HG03159 (cell line): ENCODE measurements at regions not wholly inside any gene's neighbourhood (a gene's known extent, or its start where the extent isn't known, plus 50 kb on each side); places are given as distances from the start of the nearest gene placed in this dataset.

ENCODE experiments used
- ATAC-seq: cut with Tn5 transposase; IDR thresholded peaks from one replicate; pipeline ENCODE4 v1.9.1; 2021; ENCODE audit warnings: mild to moderate bottlenecking, moderate library complexity; ENCODE audit not compliant: unreplicated experiment

DNA sequence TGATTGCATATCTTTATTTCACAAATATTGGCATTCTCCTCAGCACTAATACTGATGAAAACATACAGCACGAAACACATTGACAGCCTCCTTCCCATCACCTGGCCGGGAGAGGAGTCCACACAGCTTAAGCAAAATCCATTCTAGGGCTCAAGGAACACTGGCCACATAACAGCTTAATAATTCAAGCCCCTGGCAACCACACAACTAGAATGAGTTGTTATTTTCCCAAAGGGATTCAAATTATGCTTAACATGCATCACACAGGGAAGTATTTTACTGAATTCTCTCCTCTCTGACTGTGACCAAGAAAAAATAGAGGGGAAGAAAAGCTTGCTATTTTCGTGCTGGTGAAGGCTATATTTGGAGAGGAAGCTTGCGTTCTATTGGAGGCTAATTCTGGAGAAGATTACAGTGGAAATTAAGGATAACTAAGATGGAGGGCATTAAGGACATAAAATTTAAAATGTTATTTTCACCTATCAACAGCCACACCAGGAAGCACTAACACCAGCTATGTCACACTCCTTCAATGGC lies 198.5 kb downstream of the ADGRG6 start:
- no peak for ATAC-seq

DNA sequence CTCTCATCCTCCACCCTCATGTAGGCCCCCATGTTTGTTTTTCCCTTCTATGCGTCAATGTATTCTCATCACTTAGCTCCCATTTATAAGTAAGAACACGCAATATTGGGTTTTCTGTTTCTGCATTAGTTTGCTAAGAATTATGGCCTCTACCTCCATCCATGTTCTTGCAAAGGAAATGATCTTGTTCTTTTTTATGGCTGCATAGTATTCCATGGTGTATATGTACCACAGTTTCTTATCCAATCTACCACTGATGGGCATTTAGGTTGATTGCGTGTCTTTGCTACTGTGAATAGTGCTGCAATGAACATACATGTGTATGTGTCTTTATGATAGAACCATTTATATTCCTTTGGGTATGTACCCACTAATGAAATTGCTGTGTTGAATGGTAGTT lies 200.0 kb downstream of the ADGRG6 start:
- ATAC-seq: no peak

DNA sequence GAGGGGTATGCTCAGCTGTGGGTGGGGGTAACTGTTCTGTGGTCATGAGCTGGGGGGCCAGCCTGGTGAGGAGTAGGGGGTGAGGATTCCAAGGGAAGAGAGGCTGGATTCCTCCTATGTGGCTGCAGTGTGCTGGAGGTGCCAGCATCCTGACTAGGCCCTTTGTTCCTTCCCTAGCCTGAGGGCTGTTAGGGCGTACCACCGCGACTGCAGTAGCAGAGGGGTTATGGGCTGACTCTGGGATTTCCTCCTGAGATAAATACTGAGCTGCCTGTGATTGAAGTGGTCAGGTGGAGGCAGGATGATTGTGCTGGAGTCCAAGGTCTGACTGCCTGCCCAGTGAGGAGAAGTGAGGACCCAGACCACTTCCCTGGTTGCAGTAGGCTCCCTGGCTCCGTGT lies 205.3 kb downstream of the ADGRG6 start:
- ATAC-seq: no peak

DNA sequence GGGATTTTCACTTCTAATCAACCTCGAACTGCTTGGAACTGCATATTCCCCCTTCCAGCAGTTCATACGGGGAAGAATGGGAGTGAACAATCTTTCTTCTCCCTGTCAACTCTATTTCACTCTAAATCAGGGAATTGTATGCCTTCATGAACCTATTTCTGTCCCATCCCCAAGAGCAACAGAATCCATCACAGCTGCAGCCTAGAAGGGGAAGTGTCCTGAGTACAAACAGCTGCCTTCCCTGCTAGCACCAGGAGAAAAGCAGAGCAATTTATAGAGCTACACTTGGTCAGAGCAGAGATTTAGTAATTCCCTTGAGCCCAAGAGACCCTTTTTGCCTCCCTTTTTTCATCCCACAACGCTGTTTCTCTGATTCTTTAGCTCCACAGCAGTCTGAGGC lies 208.4 kb downstream of the ADGRG6 start:
- ATAC-seq: no peak

DNA sequence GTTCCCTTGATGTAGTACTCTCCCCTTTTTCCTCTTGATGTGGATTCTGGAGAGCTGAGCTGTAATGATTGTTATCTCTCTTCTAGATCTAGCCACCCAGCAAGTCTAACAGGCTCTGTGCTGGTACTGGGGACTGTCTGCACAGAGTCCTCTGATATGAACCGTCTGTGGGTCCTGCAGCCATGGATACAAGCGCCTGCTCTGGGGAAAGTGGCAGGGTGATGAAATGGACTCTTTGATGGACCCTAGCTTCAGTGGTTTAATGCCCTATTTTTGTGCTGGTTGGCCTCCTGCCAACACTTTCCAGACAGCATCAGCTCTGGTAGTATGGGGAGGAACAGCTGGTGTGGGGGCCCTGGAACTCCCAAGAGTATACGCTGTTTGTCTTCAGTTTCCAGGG lies 216.3 kb downstream of the ADGRG6 start:
- no peak for ATAC-seq

DNA sequence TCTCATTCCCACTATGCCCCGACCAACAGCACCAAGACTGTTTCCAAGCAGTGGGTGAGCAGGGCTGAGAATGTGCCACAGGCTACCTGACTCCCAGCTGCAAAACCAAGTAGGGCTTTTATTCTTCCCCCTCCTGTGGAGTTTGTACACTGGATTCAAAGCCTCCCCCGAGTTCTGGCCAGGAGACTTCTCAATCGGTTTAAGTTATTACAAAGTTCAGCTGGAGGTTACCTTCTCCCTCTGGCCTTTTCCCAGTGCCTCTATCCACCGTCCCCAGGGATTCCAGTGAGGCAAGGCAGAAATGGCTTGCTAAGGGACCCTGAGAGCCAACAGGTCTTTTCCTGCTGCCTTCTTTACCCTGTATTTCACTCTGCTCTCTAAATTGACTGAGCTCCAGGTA lies 217.0 kb downstream of the ADGRG6 start:
- ATAC-seq: no peak

DNA sequence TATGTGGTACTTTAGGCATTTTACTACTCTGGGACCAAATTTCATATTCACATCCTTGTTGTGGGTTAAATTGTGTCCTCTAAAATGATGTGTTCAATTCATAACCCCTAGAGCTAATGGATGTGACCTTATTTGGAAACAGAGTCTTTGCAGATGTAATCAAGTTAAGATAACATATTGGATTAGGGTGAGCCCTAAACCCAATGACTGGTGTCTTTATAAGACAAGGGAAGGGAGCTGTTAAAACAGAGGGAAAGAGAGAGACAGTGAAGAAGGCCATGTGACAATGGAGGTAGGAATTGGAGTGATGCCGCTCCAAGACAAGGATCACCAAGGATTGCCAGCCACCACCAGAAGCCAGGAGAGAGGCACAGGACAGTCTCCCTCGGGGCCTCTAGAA lies 220.0 kb downstream of the ADGRG6 start:
- no peak for ATAC-seq

DNA sequence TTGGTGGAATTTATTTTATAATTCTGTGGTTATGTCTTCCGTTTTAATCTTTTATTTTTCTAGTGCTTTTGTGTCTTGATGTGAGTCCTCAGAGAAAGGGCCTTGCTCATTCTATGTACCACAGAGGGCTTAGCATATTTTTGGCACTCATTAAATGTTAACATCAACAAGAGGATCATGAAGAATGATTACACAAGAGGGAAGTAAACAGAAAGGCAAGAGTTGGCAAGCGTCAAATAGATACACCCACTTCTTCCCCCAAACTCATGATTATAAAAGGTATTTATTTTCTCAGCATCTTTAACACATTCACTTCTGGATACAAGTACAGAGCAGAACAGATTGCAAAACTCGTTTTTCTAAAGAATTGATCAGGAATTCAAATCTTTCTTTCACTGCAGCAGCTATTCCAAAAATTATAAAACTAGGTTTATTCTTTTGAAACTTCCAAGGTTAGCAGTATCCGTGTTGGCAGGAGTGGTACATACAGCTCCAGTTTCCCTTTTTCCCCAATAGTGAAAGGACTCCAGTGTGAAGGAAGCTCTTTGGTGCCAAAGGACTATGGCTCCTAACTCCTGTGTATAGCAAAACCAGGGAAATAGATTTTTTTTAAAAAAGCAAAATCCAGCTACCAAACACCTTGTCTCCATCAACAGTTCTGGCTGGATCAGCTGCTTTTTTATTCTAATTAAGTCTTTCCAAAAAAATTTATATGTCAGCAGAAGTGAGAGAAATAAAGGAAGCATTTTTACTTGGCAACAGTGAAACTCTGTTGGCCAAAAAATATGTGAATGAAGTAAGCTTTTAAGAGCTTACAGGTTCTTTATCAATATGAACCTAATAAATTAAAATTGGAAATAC lies 221.9 kb downstream of the ADGRG6 start:
- ATAC-seq: no peak

DNA sequence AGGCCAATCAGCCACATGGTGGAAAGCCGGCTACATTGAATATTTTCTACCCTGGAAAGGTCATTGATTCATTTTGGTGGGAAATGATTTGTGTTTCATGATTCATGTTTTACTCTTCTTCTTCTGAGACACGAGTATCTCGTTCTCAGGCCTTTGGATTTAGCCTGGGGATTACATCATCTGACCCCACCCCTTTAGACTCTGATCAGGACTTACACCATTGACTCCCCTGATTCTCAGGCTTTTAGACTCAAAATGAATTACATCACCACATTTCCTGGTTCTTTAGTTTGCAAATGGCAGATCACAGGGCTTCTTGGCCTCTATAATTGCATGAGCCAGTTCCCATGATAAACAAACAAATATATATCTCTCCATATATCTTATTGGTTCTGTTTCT lies 228.8 kb downstream of the ADGRG6 start:
- no peak for ATAC-seq

GRCh38 chr6:142531727-142532126 lies 229.9 kb downstream of the ADGRG6 start:
- ATAC-seq: no peak

- no peak for ATAC-seq
Observed at GRCh38 chr6:142534076-142534475, 232.3 kb downstream of the ADGRG6 start.

GRCh38 chr6:142534484-142534883 lies 232.7 kb downstream of the ADGRG6 start:
- no peak for ATAC-seq

GRCh38 chr6:142537612-142538478 lies 236.0 kb downstream of the ADGRG6 start:
- ATAC-seq: no peak

- no peak for ATAC-seq
Observed at GRCh38 chr6:142542704-142543233, 241.0 kb downstream of the ADGRG6 start.

DNA sequence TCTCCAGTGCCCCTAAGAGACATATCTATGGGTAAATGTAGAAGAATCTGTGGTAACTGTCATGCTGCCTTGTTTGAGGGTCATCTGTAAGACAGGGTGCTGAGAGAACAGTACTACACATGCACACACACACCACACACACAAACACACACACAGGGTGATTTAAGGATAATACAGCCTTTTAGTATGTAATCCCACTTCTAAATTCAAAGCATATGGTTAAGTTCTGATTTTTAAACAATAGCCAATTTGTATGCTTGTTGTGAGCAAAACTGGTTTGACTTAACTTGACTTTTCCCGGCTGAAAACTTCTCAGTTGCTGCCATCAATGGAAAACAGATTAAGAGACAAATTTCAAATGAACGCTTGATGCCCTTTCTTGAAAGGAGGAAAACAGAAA lies 241.8 kb downstream of the ADGRG6 start:
- ATAC-seq: no peak

GRCh38 chr6:142544199-142544838 lies 242.5 kb downstream of the ADGRG6 start:
- no peak for ATAC-seq

- no peak for ATAC-seq
Observed at GRCh38 chr6:142545147-142545546, 243.3 kb downstream of the ADGRG6 start.

GRCh38 chr6:142548566-142548965 lies 246.8 kb downstream of the ADGRG6 start:
- no peak for ATAC-seq

DNA sequence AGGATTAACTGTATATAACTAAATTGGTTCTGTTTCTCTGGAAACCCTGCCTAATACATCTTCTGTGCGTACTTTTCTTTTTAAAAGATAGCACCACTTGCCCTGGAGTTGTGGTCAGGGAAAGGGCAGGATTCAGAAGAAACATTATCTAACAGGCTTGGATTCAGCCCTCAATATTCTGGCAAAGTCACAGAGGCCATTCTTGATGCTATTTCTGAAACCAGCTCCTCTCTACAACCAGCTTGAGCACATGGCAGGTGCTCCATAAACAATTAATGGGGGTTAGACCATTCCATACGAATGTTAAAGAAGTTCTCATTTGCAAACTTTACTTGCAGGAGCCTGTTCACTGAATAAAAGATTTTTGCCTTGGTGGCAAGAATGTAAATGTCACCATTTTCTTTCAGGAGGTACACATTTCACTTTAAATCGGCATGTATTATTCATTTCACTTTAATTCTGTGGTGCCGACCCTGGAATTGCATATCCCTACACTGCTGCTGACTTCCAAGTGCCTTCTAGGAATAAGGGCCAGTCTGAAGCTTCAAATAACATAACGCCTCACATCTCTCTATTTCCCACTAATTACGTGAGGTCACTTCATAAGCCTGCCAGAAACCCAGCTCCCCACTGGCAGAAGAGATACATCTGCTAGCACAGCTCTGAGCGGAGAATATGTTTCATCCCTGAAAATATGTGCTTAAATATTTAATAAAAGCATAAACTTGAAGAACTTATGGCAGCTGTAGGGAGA lies 248.7 kb downstream of the ADGRG6 start:
- ATAC-seq: no peak

GRCh38 chr6:142551274-142551811 lies 249.5 kb downstream of the ADGRG6 start:
- ATAC-seq: no peak
